GM19023 (cell line): ENCODE measurements at regions not wholly inside any gene's neighbourhood (a gene's known extent, or its start where the extent isn't known, plus 50 kb on each side); places are given as distances from the start of the nearest gene placed in this dataset.

Experiments
- ATAC-seq: cut with Tn5 transposase; IDR thresholded peaks from one replicate; pipeline ENCODE4 v1.9.1; 2021; ENCODE audit warnings: mild to moderate bottlenecking, moderate library complexity; ENCODE audit not compliant: unreplicated experiment

DNA sequence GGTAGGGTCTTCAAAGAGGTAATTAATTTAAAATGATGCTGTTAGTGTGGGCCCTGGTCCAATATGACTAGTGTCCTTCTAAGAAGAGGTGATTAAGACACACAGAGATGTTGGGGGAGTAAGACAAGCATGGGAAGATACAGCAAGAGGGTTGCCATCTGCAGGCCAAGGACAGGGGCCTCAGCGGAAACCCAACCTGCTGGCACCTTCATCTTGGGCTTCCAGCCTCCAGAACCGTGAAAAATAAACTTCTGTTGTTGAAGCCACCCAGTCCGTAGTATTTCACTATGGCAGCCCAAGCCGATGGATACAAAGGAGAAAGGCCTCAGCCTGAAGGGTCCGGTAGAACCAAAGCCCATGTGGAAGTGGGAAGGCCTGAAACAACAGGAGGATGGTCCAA lies 161.7 kb upstream of the UBE2E1 start:
- no peak for ATAC-seq

DNA sequence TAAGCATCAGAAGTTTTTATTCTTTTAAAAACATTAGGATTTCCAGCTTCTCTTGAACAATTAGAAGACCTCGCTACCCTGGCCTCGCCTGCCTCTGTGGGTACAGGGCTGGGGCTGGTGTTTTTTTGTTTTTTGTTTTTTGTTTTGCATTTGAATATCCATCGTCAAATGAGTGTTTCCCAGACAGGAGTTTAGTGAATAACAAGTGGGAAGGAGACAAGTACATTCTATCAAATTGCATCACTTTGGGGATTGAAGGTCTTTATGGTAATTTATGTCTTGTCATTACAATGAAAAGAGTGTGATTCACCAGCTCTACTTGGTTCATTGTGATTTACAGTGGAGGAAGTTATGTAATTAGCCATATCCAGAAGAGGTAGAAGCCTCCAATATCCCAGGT lies 161.1 kb upstream of the UBE2E1 start:
- no peak for ATAC-seq

DNA sequence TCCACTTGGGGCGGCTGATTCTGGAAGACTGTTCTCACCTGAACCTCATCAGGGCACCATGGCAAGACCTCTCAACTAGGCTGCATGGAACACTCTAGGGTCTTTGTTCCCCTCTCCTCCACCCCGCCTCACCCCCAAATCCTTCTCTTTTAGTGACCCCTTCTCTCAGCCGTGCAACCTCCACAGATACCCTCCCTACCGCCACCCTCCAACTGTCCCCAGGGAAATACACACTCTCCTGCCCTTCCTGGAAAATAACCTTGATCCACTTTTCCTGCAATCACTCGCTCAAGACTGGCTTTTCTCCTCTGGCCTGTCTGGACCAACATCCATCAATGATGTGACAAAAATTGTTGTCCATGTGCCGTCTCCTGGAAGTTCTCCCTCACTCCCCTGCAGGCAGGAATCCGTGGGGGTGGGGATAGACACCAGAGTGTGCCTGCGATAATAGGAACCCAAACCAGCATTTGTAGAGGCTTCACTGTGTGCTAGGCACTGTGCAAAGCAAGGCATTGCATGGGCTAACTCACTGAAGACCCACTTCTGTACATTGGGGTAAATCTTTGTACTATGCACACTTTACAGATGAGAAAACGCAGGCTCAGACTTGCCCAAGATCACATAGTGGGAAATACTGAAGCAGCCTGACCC lies 160.1 kb upstream of the UBE2E1 start:
- no peak for ATAC-seq

DNA sequence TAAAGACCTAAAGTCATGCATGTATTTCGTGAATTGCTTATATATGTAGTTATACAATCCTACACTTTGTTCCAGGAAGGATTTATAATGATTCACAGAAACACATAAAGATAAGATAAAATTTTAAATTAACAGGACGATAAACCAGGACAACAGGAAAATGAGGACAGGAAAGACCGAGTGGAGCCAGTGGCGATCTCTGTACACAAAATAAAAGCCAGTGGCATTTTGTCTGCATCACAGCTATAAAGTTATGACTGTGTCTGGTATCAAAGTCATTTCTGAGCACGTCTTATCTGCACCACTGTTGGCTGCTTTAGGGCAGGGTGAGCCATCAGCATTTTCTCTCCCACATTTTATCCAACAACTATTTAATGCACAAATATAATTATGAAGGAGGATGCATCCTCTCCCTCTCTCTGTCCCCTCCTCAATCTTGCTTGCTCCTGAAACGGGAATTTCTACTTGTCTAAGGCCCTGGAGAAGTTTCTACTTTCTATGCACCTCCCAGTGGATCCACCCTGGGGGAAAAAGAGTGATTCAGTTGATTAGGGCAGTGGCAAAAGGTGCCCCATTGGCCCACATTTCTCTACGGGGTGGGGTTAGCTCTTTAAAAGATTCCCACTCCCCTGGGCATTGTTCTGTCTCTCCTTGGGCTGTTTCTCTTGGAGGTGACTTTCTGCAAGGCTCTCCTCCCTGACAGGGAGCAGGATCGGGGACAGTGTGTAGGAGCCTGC lies 159.4 kb upstream of the UBE2E1 start:
- ATAC-seq: no peak

GRCh38 chr3:23647706-23648258 lies 158.0 kb upstream of the UBE2E1 start:
- ATAC-seq: no peak

- ATAC-seq: no peak
Observed at GRCh38 chr3:23648326-23648995, 157.3 kb upstream of the UBE2E1 start.

- no peak for ATAC-seq
Observed at GRCh38 chr3:23648996-23649395, 156.8 kb upstream of the UBE2E1 start.

DNA sequence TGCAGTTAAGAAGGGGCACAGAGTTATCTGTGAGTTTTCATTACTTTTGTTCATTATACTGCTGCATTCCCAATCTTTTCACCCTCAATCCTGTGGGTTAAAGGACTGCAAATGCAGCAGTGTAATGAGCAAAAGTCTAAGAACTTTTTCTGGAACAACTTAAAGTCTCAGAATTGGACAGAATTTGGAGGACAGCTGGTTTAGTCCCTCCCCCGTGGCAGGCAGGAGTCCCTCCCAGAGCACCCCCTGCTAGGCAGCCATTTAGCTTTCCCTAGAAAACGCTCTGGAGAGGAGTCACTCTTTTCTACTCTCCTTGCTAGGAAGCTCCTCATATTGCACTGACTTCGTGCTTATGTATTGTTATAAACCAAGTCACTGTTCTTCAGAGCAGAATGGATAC lies 156.3 kb upstream of the UBE2E1 start:
- ATAC-seq: no peak

DNA sequence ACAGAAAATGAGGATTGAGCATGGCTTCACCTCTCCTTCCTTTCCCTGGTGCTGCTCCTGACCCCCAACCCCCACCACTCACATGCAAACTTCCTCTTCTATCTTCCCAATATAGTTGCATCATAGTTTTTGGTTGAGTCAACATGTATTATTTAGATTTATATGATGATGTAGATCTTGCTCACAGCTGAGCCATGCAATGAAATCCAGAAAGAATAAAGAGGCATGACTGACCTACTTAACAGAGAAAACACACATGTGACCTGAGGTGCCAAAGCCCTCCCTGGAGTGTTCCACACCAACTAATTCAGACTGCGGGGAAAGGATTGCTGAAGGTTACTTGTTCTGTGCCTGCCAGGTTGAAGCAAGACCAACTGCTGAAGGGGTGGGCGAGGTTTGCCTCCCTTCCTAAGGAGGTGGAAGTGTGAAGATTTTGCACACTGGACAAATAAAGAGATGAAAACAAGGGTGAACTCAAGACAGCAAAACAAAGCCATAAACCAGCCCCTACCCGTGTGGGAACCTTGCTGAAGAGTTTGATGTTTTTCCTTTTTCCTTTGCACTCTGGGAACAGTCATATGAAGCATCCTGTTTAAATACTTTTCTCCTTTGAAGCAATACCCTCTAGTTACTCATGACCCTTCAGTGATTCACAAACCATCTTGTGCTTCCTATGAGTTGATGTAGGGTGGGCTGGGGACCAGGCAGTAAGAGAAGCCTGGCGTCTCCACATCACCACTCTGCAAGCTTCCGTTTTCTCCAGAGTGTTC lies 155.2 kb upstream of the UBE2E1 start:
- ATAC-seq: no peak

DNA sequence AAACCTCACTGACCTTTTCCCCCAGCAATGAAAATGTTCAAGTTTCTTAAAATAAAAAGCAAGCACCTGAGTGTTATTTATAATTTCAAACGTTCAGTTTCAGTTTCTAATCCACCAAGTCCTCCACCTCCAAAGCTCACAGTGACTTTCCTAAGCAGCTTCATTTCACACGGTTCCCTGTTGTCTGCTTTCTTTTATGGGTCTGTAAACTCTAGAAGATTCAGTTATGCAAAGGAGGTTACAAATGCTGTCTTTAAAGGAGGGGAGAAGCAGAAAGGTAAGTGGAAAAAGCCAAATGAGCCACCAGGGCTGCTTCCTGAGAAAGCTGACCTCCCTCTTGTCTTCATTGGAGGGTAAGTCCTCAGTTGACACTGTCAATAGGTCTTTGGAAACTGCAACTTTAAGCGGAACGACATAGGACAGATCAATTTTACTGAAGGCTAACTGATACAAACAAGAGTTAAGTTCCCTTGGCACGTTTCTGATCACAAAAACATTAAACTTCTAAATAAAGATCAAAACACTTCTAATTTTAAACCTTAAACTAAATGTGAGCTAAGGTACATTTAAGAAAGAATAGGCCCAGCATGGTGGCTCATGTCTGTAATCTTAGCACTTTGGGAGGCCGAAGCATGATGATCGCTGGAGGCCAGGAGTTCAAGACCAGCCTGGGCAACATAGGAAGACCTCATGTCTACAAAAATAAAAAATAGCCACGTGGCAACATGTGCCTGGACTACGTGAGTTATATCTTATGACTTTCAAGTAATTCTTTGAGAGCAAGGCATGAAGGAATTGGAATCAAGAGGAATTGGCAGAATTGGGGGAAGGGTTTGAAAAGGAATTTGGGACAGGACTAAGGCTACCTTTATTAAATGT lies 151.9 kb upstream of the UBE2E1 start:
- ATAC-seq: peak; percentile 90

GRCh38 chr3:23654571-23654970 lies 151.2 kb upstream of the UBE2E1 start:
- peak; percentile 34 for ATAC-seq

DNA sequence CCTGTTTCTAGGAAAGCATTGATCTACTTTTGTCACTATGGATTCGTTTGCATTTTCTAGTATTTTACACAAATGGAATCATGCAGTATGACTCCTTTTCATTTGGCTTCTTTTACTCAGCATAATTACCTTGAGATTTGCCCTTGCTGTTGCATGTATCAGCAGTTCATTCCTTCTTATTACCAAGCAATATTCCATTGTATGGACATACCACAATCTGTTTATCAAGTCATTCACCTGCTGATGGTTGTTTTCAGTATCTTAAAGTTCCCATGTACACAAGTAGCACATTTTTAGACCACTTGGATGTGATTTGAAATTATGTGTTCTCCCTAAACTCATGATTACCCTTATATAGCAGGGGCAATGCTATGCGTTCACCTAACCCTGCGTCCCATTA lies 150.0 kb upstream of the UBE2E1 start:
- no peak for ATAC-seq

- ATAC-seq: no peak
Observed at GRCh38 chr3:23656199-23656598, 149.6 kb upstream of the UBE2E1 start.

DNA sequence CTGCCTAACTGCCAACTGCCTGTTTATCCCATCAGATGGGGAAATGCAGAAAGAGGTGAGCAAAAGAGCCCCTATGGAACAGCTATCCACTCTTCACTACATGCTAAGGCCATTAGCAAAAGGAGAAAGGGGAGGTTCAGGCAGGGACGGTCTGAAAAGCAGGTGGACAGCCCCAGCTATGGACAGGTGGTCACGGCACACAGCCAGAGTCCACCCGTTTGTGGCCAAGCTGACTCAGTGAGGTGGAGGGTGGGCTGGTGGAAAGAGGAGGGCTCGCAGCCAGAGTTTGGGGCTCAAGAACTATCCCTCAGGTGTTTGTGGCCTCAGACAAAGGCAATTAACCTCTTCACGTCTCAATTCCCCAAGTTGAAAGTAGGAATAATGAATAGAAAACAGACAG lies 148.9 kb upstream of the UBE2E1 start:
- no peak for ATAC-seq

- no peak for ATAC-seq
Observed at GRCh38 chr3:23657647-23658046, 148.1 kb upstream of the UBE2E1 start.

DNA sequence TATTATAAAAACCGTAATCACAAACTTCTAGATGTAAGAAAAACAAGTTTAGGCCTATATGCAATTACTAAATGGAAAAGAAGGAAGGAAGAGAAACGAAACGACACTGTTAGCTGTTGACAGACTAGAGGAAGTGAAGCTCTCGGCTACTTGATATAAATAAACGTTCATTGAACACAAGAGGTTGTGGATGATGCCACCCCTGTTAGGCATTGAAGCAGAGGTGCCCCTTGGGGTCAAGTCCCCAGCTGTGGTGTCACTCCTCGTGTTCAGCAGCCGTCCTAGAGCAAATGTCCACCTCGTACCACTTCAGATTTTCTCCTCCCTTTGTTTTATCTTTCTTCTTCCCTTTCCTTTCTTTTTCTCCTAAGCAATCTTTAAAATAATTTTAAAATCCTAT lies 146.5 kb upstream of the UBE2E1 start:
- peak; percentile 49 for ATAC-seq

DNA sequence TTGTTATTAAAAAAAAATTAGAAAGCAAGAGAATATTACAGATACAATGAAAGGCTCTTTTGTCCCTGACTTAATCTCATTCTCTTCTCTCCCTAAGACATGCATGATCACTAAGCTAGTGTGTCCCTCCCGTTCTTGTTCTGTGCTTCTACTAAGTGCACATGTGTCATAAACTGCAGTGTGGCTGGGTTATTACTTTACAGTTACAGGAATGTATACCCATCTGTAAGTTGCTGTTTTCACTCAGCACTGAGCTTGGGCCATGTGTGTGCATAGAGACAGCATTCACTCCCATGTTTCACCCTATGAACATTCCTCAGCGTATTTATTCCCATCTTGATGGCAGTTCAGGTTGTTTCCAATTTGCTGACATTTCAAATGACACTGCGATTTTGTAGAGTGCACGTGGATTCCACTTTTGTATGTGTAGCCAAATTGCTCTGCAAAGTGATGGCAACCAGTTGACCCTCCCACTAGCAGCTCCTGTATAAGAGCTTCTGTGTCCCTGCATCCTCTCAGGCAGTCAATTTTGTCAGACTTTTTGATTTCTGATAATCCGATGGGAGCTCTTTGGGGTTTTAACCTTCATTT lies 145.8 kb upstream of the UBE2E1 start:
- no peak for ATAC-seq

GRCh38 chr3:23662079-23662617 lies 143.6 kb upstream of the UBE2E1 start:
- no peak for ATAC-seq

- ATAC-seq: no peak
Observed at GRCh38 chr3:23663246-23663645, 142.5 kb upstream of the UBE2E1 start.
